A549 (cell line): ENCODE measurements at regions not wholly inside any gene's neighbourhood (a gene's known extent, or its start where the extent isn't known, plus 50 kb on each side); places are given as distances from the start of the nearest gene placed in this dataset.

Experiments used
- ATAC-seq, 2 experiments: fragments of 200-7000 bp in 1 of 2; fragments of >200 bp in 1 of 2; cut with Nextera tagmentation in 1 of 2; cut with Tn5 transposase in 1 of 2; 3 replicates each; pipeline versions ENCODE4 v1.8.0 to v1.9.1; 2018 to 2020; ENCODE audit warnings: mild to moderate bottlenecking in 1 of 2, moderate library complexity in 1 of 2
- CTCF ChIA-PET: fragments of 300-600 bp; sonication (Branson Sonifier 250); formaldehyde crosslinking; extraction: SDS; loops from one replicate; lab custom pipeline; 2021; ENCODE audit warnings: antibody characterized with exemption, inconsistent platforms; lab: Yijun Ruan, JAX
- POLR2A ChIA-PET: fragments of 350-600 bp; formaldehyde crosslinking; extraction: SDS; loops from one replicate; lab custom pipeline; 2021; ENCODE audit warnings: antibody characterized with exemption, inconsistent platforms; lab: Yijun Ruan, JAX
- DNase-seq, 2 experiments: peaks; one replicate each; pipeline versions ENCODE4 v3.0.0 to v3.0.0-alpha.2; 2011 to 2016; ENCODE audit warnings: low read depth in 1 of 2, low spot score in 1 of 2
- FAIRE-seq: peaks from 2 replicates; lab custom pipeline; 2011; peaks lifted over from hg19 to GRCh38; lab: Jason Lieb, UNC
- H3K27ac ChIP-seq, 2 experiments: fragments of >200 bp; sonication (Bioruptor Twin); formaldehyde crosslinking; 3 replicates each; pipeline ENCODE4 v1.5.1; 2016 to 2017
- H3K4me1 ChIP-seq: fragments of >200 bp; sonication (Bioruptor Twin); formaldehyde crosslinking; 3 replicates; pipeline ENCODE4 v1.6.1; 2016
- H3K4me2 ChIP-seq: fragments of >200 bp; sonication (Bioruptor Twin); formaldehyde crosslinking; 3 replicates; pipeline ENCODE4 v1.6.1; 2016
- H3K4me3 ChIP-seq: fragments of >200 bp; sonication (Bioruptor Twin); formaldehyde crosslinking; 3 replicates; pipeline ENCODE4 v1.5.1; 2016
- H3K9me3 ChIP-seq: fragments of >200 bp; sonication (Bioruptor Twin); formaldehyde crosslinking; 3 replicates; pipeline ENCODE4 v1.6.1; 2016
- BHLHE40 ChIP-seq: IDR thresholded peaks from 2 replicates; pipeline ENCODE4 v1.6.1; 2012; ENCODE audit warnings: low read depth, low read length, inconsistent platforms
- CBX2 ChIP-seq: fragments of 200-600 bp; sonication (generic); IDR thresholded peaks from 2 replicates; pipeline ENCODE4 v1.6.1; 2016; ENCODE audit warnings: low read depth, mild to moderate bottlenecking, borderline replicate concordance
- EHF ChIP-seq: fragments of 250-450 bp; sonication (Bioruptor Pico); IDR thresholded peaks from 2 replicates; pipeline ENCODE4 v1.5.0; 2020; ENCODE audit warnings: mild to moderate bottlenecking
- EHMT2 ChIP-seq: fragments of 200-600 bp; sonication (generic); IDR thresholded peaks from 2 replicates; pipeline ENCODE4 v1.6.1; 2016; ENCODE audit warnings: antibody characterized with exemption, low read depth, mild to moderate bottlenecking, moderate library complexity
- EP300 ChIP-seq, 2 experiments: fragments of >200 bp; sonication (Bioruptor Twin); formaldehyde crosslinking; IDR thresholded peaks; 2 replicates in 1 of 2; 3 replicates in 1 of 2; pipeline ENCODE4 v1.6.1; 2016 to 2017
- FOSL2 ChIP-seq, 2 experiments: fragments of 450-650 bp in 1 of 2; fragments of >200 bp in 1 of 2; sonication (Bioruptor Twin) in 1 of 2; formaldehyde crosslinking; IDR thresholded peaks; 2 replicates each; pipeline versions ENCODE4 v1.5.0 to v1.6.1; 2016 to 2020; ENCODE audit warnings: mild to moderate bottlenecking in 1 of 2, moderate library complexity in 1 of 2
- HEYL ChIP-seq: fragments of 250-450 bp; sonication (Bioruptor Pico); IDR thresholded peaks from 2 replicates; pipeline ENCODE4 v1.8.0; 2021; ENCODE audit warnings: mild to moderate bottlenecking, moderate library complexity
- HMGXB4 ChIP-seq: fragments of 250-450 bp; sonication (Bioruptor Pico); IDR thresholded peaks from 2 replicates; pipeline ENCODE4 v1.5.0; 2021; ENCODE audit warnings: mild to moderate bottlenecking, moderate library complexity, borderline replicate concordance
- HOXA7 ChIP-seq: fragments of 250-450 bp; sonication (Bioruptor Pico); IDR thresholded peaks from 2 replicates; pipeline ENCODE4 v1.5.0; 2020; ENCODE audit warnings: mild to moderate bottlenecking, moderate library complexity
- HOXB13 ChIP-seq: fragments of 250-450 bp; sonication (Bioruptor Pico); IDR thresholded peaks from 2 replicates; pipeline ENCODE4 v1.5.0; 2020; ENCODE audit warnings: low read depth, mild to moderate bottlenecking, moderate library complexity
- HOXB5 ChIP-seq: fragments of 250-450 bp; sonication (Bioruptor Pico); IDR thresholded peaks from 2 replicates; pipeline ENCODE4 v1.5.0; 2020; ENCODE audit warnings: mild to moderate bottlenecking, moderate library complexity
- JUNB ChIP-seq: fragments of >200 bp; sonication (Bioruptor Twin); formaldehyde crosslinking; IDR thresholded peaks from 2 replicates; pipeline ENCODE4 v1.6.1; 2016
- KDM5A ChIP-seq: fragments of 200-600 bp; sonication (generic); IDR thresholded peaks from 2 replicates; pipeline ENCODE4 v1.6.1; 2016; ENCODE audit warnings: antibody characterized with exemption, mild to moderate bottlenecking
- MAFK ChIP-seq: fragments of 450-650 bp; IDR thresholded peaks from 2 replicates; pipeline ENCODE4 v1.6.1; 2014; ENCODE audit not compliant: partially characterized antibody
- MYC ChIP-seq: IDR thresholded peaks from 2 replicates; pipeline ENCODE4 v1.6.1; 2012; ENCODE audit warnings: mild to moderate bottlenecking, inconsistent platforms, low read length, improper control_type of control experiment, borderline replicate concordance
- PBX3 ChIP-seq: IDR thresholded peaks from 2 replicates; pipeline ENCODE4 v1.6.1; 2012
- PHF8 ChIP-seq: fragments of 200-600 bp; sonication (generic); IDR thresholded peaks from 2 replicates; pipeline ENCODE4 v1.6.1; 2016; ENCODE audit warnings: low read depth, mild to moderate bottlenecking, antibody characterized with exemption, moderate library complexity, borderline replicate concordance
- POLR2AphosphoS2 ChIP-seq: conservative IDR thresholded peaks from 2 replicates; pipeline ENCODE4 v1.6.1; 2012; ENCODE audit warnings: low read length, improper control_type of control experiment, inconsistent platforms
- RAD21 ChIP-seq, 2 experiments: fragments of >200 bp in 1 of 2; sonication (Bioruptor Twin) in 1 of 2; formaldehyde crosslinking in 1 of 2; IDR thresholded peaks in 1 of 2; conservative IDR thresholded peaks in 1 of 2; 2 replicates in 1 of 2; 3 replicates in 1 of 2; pipeline ENCODE4 v1.6.1; 2012 to 2018; ENCODE audit warnings: inconsistent platforms in 1 of 2
- RFX5 ChIP-seq: fragments of 450-650 bp; IDR thresholded peaks from 2 replicates; pipeline ENCODE4 v1.7.1; 2014; ENCODE audit warnings: antibody characterized with exemption, mild to moderate bottlenecking, moderate library complexity
- RNF2 ChIP-seq: fragments of 200-600 bp; sonication (generic); IDR thresholded peaks from 2 replicates; pipeline ENCODE4 v1.6.1; 2016; ENCODE audit warnings: low read depth, mild to moderate bottlenecking, antibody characterized with exemption, moderate library complexity, borderline replicate concordance
- SMC3 ChIP-seq: fragments of >200 bp; sonication (Bioruptor Twin); formaldehyde crosslinking; IDR thresholded peaks from 3 replicates; pipeline ENCODE4 v1.6.1; 2018; ENCODE audit warnings: inconsistent platforms
- SREBF2 ChIP-seq: fragments of 450-650 bp; IDR thresholded peaks from 2 replicates; pipeline ENCODE4 v1.6.1; 2014; ENCODE audit warnings: mild to moderate bottlenecking, moderate library complexity
- TP53 ChIP-seq: fragments of 250-450 bp; sonication (Bioruptor Pico); IDR thresholded peaks from 2 replicates; pipeline ENCODE4 v1.5.0; 2021; ENCODE audit warnings: mild to moderate bottlenecking, moderate library complexity
- ZC3H11A ChIP-seq: fragments of 450-650 bp; IDR thresholded peaks from 2 replicates; pipeline ENCODE4 v1.6.1; 2014; ENCODE audit warnings: antibody characterized with exemption, mild to moderate bottlenecking
- ZSCAN20 ChIP-seq: fragments of 250-450 bp; sonication (Bioruptor Pico); IDR thresholded peaks from 2 replicates; pipeline ENCODE4 v1.8.0; 2022; ENCODE audit warnings: mild to moderate bottlenecking, moderate library complexity
- WGBS: methylation state at CpG from one replicate; pipeline ENCODE4 v1.1.6; 2017; ENCODE audit errors: missing lambda C conversion rate; 5-methylcytosine and 5-hydroxymethylcytosine counted together
- TF ChIP-seq, protein P1 (sequence below): IDR thresholded peaks from 2 replicates; pipeline ENCODE4 v1.6.1; 2012
- TF ChIP-seq, protein P2 (sequence below): fragments of >200 bp; sonication (Bioruptor Twin); formaldehyde crosslinking; IDR thresholded peaks from 3 replicates; pipeline ENCODE4 v1.5.1; 2016

DNA sequence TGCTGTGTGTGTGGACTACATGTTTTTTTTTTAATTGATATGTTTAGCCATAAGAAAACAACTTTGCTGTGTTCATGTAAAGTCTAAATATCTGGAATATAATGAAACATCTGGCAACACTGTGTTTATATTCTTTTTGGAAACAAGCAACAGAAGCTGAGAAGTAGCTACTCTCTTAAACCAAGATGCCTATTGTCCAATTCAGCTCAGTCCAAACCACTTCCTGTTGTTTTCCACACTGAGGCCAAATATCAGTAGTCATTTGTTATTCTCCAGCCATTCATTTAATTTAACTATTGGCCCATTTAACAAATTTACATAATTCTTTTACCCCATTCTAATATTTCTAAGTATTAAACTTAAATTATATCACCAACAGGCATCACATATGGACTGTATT, 903.0 kb upstream of the SLIT2 start:
- no peak overlapping the region for H3K27ac ChIP-seq
- no peak for ATAC-seq
- no peaks in the 10 kb centered on the region for H3K9me3 ChIP-seq
- ChIA-PET CTCF (no interaction called here), POLR2A (no interaction called here)
- DNase-seq, result no peak
- TF ChIP-seq CBX2, result no peak
- TF ChIP-seq PHF8, result no peak
- TF ChIP-seq MAFK, result no peak
- H3K4me2 ChIP-seq, result no peak overlapping the region
- H3K4me3 ChIP-seq, result no peak overlapping the region
- FAIRE-seq, result no peak
- no peaks in the 10 kb centered on the region for H3K4me1 ChIP-seq

DNA sequence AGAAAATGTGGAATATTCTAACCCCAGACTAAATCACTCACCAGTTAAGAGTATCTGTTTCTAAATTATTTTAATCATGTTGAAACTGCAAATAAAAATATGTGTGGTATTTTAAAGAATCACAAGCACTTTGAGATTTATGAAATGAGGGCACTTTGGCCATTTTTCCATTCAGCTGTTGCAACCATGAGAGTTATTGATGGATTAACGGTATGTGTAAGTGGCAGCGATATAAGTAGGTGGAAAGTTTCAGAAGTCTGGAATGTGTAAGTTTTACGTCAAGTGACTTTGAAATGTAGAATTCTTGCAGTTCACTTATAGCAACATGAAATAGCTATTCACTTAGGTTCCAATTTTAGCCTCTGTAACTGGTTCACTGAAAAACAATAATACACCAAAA, 905.1 kb upstream of the SLIT2 start:
- H3K4me1 ChIP-seq, result no peaks in the 10 kb centered on the region
- H3K4me3 ChIP-seq, result no peak overlapping the region
- TF ChIP-seq, protein P1, sequence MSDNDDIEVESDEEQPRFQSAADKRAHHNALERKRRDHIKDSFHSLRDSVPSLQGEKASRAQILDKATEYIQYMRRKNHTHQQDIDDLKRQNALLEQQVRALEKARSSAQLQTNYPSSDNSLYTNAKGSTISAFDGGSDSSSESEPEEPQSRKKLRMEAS, result no peak
- TF ChIP-seq HEYL (CRISPR knock-in tag) (no peak), RFX5 (no peak), MAFK (no peak), SMC3 (no peak), KDM5A (no peak), HOXB13 (no peak), JUNB (no peak), PBX3 (no peak), MYC (no peak), FOSL2 (IDR thresholded peaks at IDR 0.05) (no peak), FOSL2 (CRISPR knock-in tag; IDR thresholded peaks at IDR 0.05) (no peak)
- TF ChIP-seq, protein P2, sequence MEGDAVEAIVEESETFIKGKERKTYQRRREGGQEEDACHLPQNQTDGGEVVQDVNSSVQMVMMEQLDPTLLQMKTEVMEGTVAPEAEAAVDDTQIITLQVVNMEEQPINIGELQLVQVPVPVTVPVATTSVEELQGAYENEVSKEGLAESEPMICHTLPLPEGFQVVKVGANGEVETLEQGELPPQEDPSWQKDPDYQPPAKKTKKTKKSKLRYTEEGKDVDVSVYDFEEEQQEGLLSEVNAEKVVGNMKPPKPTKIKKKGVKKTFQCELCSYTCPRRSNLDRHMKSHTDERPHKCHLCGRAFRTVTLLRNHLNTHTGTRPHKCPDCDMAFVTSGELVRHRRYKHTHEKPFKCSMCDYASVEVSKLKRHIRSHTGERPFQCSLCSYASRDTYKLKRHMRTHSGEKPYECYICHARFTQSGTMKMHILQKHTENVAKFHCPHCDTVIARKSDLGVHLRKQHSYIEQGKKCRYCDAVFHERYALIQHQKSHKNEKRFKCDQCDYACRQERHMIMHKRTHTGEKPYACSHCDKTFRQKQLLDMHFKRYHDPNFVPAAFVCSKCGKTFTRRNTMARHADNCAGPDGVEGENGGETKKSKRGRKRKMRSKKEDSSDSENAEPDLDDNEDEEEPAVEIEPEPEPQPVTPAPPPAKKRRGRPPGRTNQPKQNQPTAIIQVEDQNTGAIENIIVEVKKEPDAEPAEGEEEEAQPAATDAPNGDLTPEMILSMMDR, result no peak
- 7% methylated on average over 3 of the region's 3 CpGs for WGBS
- ATAC-seq (no peak), DNase-seq (no peak), FAIRE-seq (no peak)
- ChIA-PET CTCF (no interaction called here), POLR2A (no interaction called here)
- no peak overlapping the region for H3K4me2 ChIP-seq
- no peak overlapping the region for H3K27ac ChIP-seq
- H3K9me3 ChIP-seq, result no peaks in the 10 kb centered on the region

DNA sequence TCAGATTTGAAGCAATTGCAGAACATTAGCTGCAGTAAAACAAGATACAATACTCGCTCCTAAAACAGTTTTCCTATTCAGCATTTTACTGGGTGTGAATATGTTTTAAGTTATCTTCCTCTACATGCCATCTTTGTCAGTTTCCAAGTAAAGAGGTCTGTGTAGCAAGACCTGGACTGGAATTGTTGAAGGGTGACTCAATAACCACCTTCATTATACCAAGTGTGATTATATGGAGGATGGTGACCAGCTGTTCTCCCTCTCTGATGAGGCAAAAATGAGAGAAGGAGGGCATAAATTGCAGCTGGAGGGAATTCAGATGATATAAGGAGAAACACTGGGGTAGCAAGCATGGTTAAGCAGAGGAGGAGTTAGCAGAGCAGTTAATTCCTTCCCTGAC, 922.1 kb upstream of the SLIT2 start:
- POLR2A ChIA-PET, result no interaction called here
- TF ChIP-seq CBX2, result no peak
- TF ChIP-seq HOXB5 (CRISPR knock-in tag), result no peak
- no peak for FAIRE-seq
- Histone ChIP-seq H3K4me2 (no peak overlapping the region), H3K4me1 (no peaks in the 10 kb centered on the region), H3K4me3 (no peak overlapping the region), H3K9me3 (no peaks in the 10 kb centered on the region), H3K27ac (no peak overlapping the region)
- WGBS, result 0% methylated on average over 1 of the region's 1 CpG
- no peak for DNase-seq
- ATAC-seq, result no peak
- CTCF ChIA-PET, result no interaction called here

- H3K9me3 ChIP-seq, result no peaks in the 10 kb centered on the region
- ChIA-PET POLR2A (no interaction called here), CTCF (no interaction called here)
- FAIRE-seq (no peak), ATAC-seq (no peak), DNase-seq (no peak)
- 3% methylated on average over 4 of the region's 4 CpGs for WGBS
- no peak overlapping the region for H3K4me2 ChIP-seq
- H3K4me1 ChIP-seq, result no peaks in the 10 kb centered on the region
- H3K27ac ChIP-seq, result no peak overlapping the region
- no peak overlapping the region for H3K4me3 ChIP-seq
- TF ChIP-seq SREBF2 (no peak), HOXA7 (CRISPR knock-in tag) (no peak), RNF2 (no peak), HEYL (CRISPR knock-in tag) (no peak), BHLHE40 (no peak), HMGXB4 (CRISPR knock-in tag) (no peak), ZC3H11A (no peak), MAFK (no peak), POLR2AphosphoS2 (no peak), FOSL2 (IDR thresholded peaks at IDR 0.05) (no peak), FOSL2 (CRISPR knock-in tag; IDR thresholded peaks at IDR 0.05) (no peak), EHF (CRISPR knock-in tag) (no peak), EHMT2 (no peak), TP53 (no peak), RAD21 (conservative IDR thresholded peaks at IDR 0.05 in 1 of 2, IDR thresholded peaks at IDR 0.05 in 1 of 2) (no peak), EP300 (IDR thresholded peaks at IDR 0.05) (no peak), ZSCAN20 (CRISPR knock-in tag) (no peak)
Measured at GRCh38 chr4:19329077-19329476, 922.6 kb upstream of the SLIT2 start.
